T-helper 2 cell (primary cell): ENCODE measurements at regions not wholly inside any gene's neighbourhood (a gene's known extent, or its start where the extent isn't known, plus 50 kb on each side); places are given as distances from the start of the nearest gene placed in this dataset.
A peak's percentile ranks its signal among the peaks of the same experiment; 100 is the strongest.

Experiments
- DNase-seq, 5 experiments: peaks; one replicate each; pipeline versions ENCODE4 v3.0.0 to v3.0.0-alpha.2; 2012 to 2022

DNA sequence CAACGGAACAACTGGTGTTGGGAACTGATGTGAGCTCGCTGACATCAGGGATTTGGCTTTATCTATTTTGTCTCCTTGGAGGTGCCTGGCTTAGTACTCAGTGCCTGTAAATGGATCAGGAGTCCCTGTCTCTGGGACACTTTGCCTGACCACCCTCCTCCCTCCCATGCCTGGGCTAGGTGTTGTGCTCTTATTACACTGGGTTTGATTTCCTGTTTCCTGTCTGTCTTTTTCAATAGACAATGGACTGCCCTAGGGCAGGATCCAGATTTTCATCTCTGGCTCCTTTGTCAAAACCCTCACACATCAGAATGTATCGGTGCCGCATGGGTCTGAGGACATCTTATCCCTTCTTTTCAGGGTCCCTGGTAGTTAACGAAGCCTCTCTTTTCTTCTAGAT, 223.6 kb upstream of the ASIC2 start:
- no peak for DNase-seq

GRCh38 chr17:33517746-33518145, 224.7 kb upstream of the ASIC2 start:
- DNase-seq = no peak

- no peak for DNase-seq
Observed at GRCh38 chr17:33519692-33520091, 226.6 kb upstream of the ASIC2 start.

- DNase-seq = peak in 3 of 5 experiments; percentile 12 to 46 (median 16)
Observed at GRCh38 chr17:33520426-33521330, 227.6 kb upstream of the ASIC2 start.

- no peak for DNase-seq
Observed at GRCh38 chr17:33521784-33522183, 228.7 kb upstream of the ASIC2 start.

- no peak for DNase-seq
Observed at GRCh38 chr17:33522623-33523022, 229.5 kb upstream of the ASIC2 start.

DNA sequence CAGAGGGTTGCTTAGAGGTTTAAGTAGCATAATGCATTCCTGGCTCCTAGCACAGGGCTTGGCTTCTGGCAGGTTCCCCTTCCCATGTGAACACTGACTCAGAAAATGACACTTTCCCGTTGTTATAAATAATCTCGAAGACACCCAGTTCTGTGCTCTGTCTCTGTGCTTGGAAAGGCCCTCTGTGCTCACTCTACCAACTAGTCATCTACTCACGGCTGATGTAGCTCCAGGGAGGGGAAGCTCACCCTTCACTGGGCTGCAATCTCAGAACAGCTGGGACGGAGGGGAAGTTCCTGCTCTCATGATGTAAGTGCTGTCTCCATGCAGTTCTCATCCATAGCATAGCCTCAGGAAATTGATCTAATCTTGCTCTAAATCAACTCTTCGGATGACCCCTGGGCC, 230.5 kb upstream of the ASIC2 start:
- no peak for DNase-seq

- no peak for DNase-seq
Observed at GRCh38 chr17:33525186-33525585, 232.1 kb upstream of the ASIC2 start.

DNA sequence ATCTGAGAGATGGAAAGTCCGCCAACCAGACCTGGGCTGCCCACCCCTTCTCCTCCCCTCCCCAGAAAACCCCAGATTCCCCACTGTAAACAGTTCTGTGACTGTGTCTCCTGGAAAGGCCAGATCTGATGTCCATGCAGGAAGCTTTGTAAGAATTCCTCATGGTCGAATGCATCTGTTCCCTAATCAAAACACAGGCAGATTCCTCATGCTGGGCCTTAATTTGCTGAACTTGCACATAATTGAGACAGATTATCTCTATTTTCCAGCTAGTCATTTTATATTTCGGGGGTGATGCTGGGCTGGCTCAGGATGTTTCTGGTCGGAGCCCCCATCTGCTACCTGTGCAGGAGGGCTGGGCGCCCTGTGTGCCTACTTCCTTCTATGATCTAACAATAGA, 233.6 kb upstream of the ASIC2 start:
- DNase-seq = no peak

GRCh38 chr17:33527290-33527689, 234.2 kb upstream of the ASIC2 start:
- DNase-seq = no peak

- DNase-seq = no peak
Observed at GRCh38 chr17:33528846-33529245, 235.8 kb upstream of the ASIC2 start.

DNA sequence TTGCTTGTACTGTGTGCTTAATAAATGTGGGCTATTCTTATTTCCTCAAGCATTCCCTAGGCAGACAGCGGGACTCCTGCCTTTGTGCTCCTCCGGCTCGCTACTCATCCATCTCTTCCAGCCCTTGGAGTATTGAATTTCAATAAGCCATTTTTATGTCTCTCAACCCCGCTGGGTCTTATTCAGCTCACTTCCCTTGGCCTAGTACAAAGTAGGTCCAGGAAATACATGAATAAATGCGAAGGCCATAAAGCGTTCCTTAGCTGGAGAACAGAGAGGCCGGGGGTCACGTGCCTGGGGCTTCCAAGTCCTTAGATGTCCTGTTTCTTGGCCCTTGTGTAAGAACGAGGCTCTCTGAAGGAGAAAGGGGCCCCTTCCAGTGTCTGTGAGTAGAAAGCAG, 236.7 kb upstream of the ASIC2 start:
- no peak for DNase-seq

DNA sequence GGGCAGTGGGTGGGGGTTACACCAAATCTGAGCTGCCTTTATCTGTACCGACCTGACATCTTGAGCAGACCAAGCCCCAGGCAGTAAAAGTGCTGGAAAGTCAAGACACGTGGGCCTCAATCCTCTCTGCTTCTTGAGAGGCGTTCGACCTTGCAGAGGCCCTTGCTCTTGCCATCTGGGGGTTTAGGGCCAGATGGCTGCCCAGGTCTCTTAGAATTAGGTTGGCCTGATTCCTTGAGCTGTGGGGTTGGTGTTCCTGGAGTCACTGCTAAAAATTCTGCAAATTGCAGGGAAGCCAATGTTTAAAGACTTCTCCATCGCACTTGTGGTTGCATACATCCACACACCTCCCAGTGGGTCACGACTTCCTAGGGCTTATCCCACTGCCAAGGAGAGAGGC, 238.2 kb upstream of the ASIC2 start:
- no peak for DNase-seq

DNA sequence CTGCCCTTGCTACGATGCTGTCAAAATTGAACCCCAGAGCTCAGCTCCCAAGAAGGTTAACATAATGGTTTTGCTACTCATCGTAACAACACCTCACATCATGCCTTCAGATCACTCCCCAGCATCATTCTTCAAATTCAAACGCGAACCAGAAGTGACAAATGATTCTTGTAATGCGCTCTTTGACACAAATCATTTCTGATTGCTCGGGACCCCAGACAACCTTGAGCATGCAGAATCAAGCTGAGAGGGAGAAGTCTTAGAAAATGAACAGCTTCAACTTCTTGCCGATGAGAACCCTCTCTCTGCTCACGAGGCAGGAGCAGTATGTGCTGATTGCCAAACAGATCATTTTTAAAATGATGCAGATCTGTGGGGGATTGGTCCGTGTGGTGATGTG, 241.0 kb upstream of the ASIC2 start:
- no peak for DNase-seq

GRCh38 chr17:33545124-33545523, 252.0 kb upstream of the ASIC2 start:
- no peak for DNase-seq

- DNase-seq = no peak
Observed at GRCh38 chr17:33550261-33550660, 257.2 kb upstream of the ASIC2 start.

GRCh38 chr17:33551075-33551474, 258.0 kb upstream of the ASIC2 start:
- no peak for DNase-seq

DNA sequence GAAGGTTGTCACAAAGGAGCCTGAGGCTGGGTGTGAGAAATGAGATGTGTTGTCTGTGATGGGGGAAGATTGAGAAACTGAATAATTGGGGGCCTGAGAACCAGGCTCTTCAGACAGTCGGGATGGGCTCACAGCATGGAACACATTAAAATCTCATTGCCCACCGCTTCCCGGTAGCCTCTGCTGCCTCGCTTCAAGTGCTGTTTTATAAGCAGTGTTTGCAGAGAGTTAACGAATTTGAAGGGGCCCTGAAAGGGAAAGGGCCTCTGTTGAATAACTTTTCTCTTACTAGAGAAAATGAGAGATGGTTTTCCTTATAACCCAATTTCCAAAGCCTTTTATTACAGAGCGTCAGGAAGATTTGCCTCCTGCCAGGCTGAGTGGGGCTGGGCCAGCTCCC, 258.8 kb upstream of the ASIC2 start:
- no peak for DNase-seq

DNA sequence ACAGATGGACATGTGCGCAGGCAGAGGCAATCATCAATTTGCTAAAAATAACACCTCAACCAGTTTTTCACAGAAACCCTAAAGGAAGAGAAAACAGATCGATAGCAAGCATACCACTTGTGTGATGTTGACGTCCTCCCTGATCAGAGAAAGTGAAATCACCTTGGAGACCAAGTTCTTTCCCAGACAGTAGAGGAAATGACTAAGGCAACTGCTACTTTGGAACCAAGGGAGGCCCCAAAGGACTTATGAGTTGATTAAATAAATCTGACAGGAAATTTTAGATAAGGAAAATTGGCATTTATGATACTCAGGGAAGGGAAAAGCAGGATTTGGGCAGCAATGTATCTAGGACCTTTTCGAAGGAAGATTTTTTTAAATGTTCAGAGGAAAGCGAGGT, 267.1 kb upstream of the ASIC2 start:
- no peak for DNase-seq

DNA sequence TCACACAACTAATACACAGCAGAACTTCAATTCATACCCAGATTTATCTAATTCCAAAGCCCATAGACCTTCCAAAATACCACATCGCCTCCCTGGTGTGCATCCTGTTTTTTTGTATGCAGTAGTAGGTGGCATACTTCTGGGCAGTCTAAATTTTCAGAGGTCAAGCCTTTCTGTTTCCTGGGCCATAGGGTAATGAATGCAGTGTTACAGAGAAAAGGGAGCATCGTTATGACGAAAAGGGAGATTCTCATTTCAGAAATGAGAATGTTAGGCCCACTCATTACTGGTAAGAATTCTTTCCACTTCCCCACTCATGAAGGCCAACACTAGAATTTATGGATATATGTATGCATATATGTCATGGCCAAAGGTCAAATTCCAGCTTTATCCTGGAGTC, 267.8 kb upstream of the ASIC2 start:
- DNase-seq = no peak

GRCh38 chr17:33561569-33562334, 268.7 kb upstream of the ASIC2 start:
- no peak for DNase-seq

GRCh38 chr17:33562792-33563191, 269.7 kb upstream of the ASIC2 start:
- DNase-seq = no peak

GRCh38 chr17:33564146-33564545, 271.1 kb upstream of the ASIC2 start:
- no peak for DNase-seq

DNA sequence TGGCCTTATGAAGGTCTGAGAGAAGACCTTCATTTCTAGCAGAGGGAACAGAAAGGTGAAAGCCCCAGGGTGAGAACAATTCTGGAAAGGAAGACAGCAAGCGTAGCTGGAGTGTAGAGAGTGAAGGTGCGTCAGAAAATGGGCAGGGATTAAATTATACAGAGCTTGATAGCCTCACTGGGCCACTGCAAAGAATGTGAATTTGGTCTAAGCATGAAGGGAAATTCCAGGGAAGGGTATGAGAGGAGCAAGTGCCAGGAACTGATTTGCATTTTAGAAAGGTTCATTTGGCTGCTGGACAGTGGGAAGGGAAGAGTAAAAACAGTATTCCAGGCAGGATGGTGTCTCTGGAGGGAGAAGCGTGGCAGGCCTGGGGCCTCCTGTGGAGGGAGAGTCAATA, 274.1 kb upstream of the ASIC2 start:
- DNase-seq = no peak
